HUES64 (cell line): ENCODE measurements at regions not wholly inside any gene's neighbourhood (a gene's known extent, or its start where the extent isn't known, plus 50 kb on each side); places are given as distances from the start of the nearest gene placed in this dataset.
"Not testable (repeated sequence)": the region's sequence is repeated elsewhere in the genome, so short reads cannot be mapped to it uniquely, and the experiment has no call there.

Experiments
- H3K27ac ChIP-seq: 2 replicates; pipeline ENCODE4 v1.7.0; 2013; ENCODE audit warnings: low read depth, low read length, inconsistent platforms
- H3K27me3 ChIP-seq: 2 replicates; pipeline ENCODE4 v1.6.1; 2013; ENCODE audit warnings: mild to moderate bottlenecking, low read length; ENCODE audit not compliant: insufficient read depth
- H3K36me3 ChIP-seq: 2 replicates; pipeline ENCODE4 v1.6.1; 2013; ENCODE audit warnings: mild to moderate bottlenecking, low read length; ENCODE audit not compliant: insufficient read depth
- H3K4me1 ChIP-seq: 2 replicates; pipeline ENCODE4 v1.6.1; 2013; ENCODE audit warnings: mild to moderate bottlenecking, low read length, moderate library complexity; ENCODE audit not compliant: insufficient read depth
- H3K4me3 ChIP-seq: 2 replicates; pipeline ENCODE4 v1.5.1; 2013; ENCODE audit warnings: mild to moderate bottlenecking, low read length, moderate library complexity
- H3K9ac ChIP-seq: 2 replicates; pipeline ENCODE4 v1.6.1; 2013; ENCODE audit warnings: mild to moderate bottlenecking, low read depth, low read length
- H3K9me3 ChIP-seq: 2 replicates; pipeline ENCODE4 v1.6.1; 2013; ENCODE audit warnings: low read depth, low read length; ENCODE audit not compliant: insufficient read depth
- WGBS: fragments of 150-250, 120-280 bp; methylation state at CpG from one replicate; pipeline ENCODE4 v1.1.7; 2013; ENCODE audit warnings: missing lambda C conversion rate; 5-methylcytosine and 5-hydroxymethylcytosine counted together

GRCh38 chr3:11739706-11740105 is 96.0 kb upstream of the VGLL4 start:
- WGBS: 78% methylated on average over 3 of the region's 3 CpGs
- Histone ChIP-seq H3K4me3 (no peak overlapping the region), H3K9me3 (no peaks in the 10 kb centered on the region), H3K4me1 (no peaks in the 10 kb centered on the region), H3K9ac (no peak overlapping the region), H3K36me3 (no peaks in the 10 kb centered on the region), H3K27me3 (no peaks in the 10 kb centered on the region), H3K27ac (no peak overlapping the region)

GRCh38 chr3:11739123-11739522 is 95.4 kb upstream of the VGLL4 start:
- H3K4me1 ChIP-seq: no peaks in the 10 kb centered on the region
- no peak overlapping the region for H3K9ac ChIP-seq
- 86% methylated on average over 2 of the region's 2 CpGs for WGBS
- H3K27ac ChIP-seq: no peak overlapping the region
- no peaks in the 10 kb centered on the region for H3K9me3 ChIP-seq
- no peaks in the 10 kb centered on the region for H3K27me3 ChIP-seq
- no peaks in the 10 kb centered on the region for H3K36me3 ChIP-seq
- no peak overlapping the region for H3K4me3 ChIP-seq

DNA sequence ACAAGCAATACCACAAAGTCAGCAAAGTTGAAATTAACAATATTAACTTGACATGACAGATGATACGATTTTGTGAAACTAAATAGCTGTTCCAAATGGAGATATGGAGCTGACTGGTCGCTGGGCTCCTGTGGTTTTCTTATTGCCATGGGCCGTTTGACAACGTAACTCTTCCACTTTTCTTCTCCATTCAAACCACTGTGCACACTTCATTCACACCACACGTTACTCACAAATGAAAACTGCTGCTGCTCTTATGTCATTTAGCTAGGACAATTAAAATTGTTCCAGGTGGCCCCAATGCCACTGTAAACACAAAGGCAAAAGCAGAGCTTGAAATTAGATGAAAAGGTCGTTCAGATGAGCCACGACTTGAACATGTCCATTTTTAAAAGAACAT is 94.0 kb upstream of the VGLL4 start:
- no peaks in the 10 kb centered on the region for H3K27me3 ChIP-seq
- 88% methylated on average over 7 of the region's 7 CpGs for WGBS
- no peak overlapping the region for H3K4me3 ChIP-seq
- no peaks in the 10 kb centered on the region for H3K9me3 ChIP-seq
- H3K27ac ChIP-seq: no peak overlapping the region
- H3K9ac ChIP-seq: no peak overlapping the region
- H3K4me1 ChIP-seq: no peaks in the 10 kb centered on the region
- H3K36me3 ChIP-seq: no peaks in the 10 kb centered on the region

- H3K27ac ChIP-seq: no peak overlapping the region
- H3K4me1 ChIP-seq: no peaks in the 10 kb centered on the region
- H3K27me3 ChIP-seq: no peaks in the 10 kb centered on the region
- WGBS: 89% methylated on average over 9 of the region's 9 CpGs
- H3K9me3 ChIP-seq: no peaks in the 10 kb centered on the region
- no peak overlapping the region for H3K4me3 ChIP-seq
- H3K9ac ChIP-seq: no peak overlapping the region
- H3K36me3 ChIP-seq: no peaks in the 10 kb centered on the region
Measured at GRCh38 chr3:11736136-11736833, 92.6 kb upstream of the VGLL4 start.

- Histone ChIP-seq H3K27ac (no peak overlapping the region), H3K4me1 (no peaks in the 10 kb centered on the region), H3K36me3 (no peaks in the 10 kb centered on the region), H3K9ac (no peak overlapping the region), H3K27me3 (no peaks in the 10 kb centered on the region), H3K9me3 (no peaks in the 10 kb centered on the region), H3K4me3 (no peak overlapping the region)
- WGBS: 76% methylated on average over 6 of the region's 6 CpGs
Measured at GRCh38 chr3:11735638-11736037, 91.9 kb upstream of the VGLL4 start.

DNA sequence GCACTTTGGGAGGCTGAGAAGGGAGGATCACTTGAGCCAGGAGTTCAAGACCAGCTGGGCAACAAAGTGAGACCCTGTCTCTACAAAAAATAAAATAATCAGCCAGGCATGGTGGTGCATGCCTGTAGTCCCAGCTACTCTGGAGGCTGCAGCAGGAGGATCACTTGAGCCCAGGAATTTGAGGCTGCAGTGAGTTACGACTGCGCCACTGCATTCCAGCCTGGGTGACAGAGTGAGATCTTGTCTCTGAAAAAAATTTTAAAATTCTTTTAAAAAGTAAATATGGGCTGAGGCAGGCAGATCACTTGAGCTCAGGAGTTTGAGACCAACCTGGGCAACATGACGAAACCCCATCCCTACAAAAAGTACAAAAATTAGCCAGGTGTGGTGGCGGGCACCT is 91.4 kb upstream of the VGLL4 start:
- not testable (repeated sequence) for H3K27me3 ChIP-seq, H3K4me3 ChIP-seq, H3K36me3 ChIP-seq, H3K27ac ChIP-seq, H3K4me1 ChIP-seq, H3K9ac ChIP-seq, H3K9me3 ChIP-seq
- 98% methylated on average over 4 of the region's 4 CpGs for WGBS

- H3K27me3 ChIP-seq: no peaks in the 10 kb centered on the region
- H3K36me3 ChIP-seq: no peaks in the 10 kb centered on the region
- H3K27ac ChIP-seq: no peak overlapping the region
- WGBS: 89% methylated on average over 7 of the region's 7 CpGs
- no peaks in the 10 kb centered on the region for H3K9me3 ChIP-seq
- no peaks in the 10 kb centered on the region for H3K4me1 ChIP-seq
- H3K9ac ChIP-seq: no peak overlapping the region
- H3K4me3 ChIP-seq: no peak overlapping the region
Measured at GRCh38 chr3:11733914-11734313, 90.2 kb upstream of the VGLL4 start.

DNA sequence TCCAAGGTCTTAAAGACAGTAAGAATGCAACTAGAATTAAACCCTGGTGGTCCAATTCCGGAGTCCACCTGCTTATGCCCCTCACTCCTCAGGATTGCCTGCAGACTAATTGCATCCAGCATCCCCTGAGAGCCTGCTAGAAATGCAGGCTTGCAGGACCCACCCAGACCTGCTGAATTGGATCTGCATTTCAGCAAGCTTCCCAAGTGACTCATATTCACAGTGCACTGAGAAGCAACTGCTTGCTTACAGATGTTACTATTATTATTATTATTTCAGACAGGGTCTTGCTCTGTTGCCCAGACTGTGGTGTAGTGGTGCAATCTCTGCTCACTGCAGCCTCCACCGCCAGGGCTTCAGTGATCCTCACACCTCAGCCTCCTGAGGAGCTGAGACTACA is 83.5 kb upstream of the VGLL4 start:
- H3K4me1 ChIP-seq: no peaks in the 10 kb centered on the region
- no peaks in the 10 kb centered on the region for H3K36me3 ChIP-seq
- no peak overlapping the region for H3K27ac ChIP-seq
- H3K9ac ChIP-seq: no peak overlapping the region
- H3K4me3 ChIP-seq: no peak overlapping the region
- H3K27me3 ChIP-seq: peaks cover 12% of the 10 kb centered on the region
- H3K9me3 ChIP-seq: no peaks in the 10 kb centered on the region
- 92% methylated on average over 2 of the region's 2 CpGs for WGBS

DNA sequence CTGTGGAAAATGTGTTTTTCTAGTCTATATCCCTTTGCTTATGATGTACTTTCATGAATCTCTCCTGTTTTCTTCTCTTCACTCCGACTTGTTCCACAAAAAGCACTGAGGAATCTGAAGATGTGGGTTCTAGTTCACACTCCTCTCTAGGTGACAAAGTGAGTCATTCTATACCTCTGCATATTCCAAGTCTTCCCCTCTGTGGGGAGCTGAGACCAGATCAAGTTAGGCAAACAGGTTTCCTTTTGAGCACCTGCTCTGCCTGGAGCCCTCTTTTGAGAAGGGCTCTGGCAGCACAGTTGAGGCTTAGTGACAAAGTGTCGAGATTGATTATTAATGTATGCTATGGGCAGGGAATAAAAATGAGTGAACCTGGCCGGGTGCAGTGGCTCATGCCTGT is 82.4 kb upstream of the VGLL4 start:
- no peak overlapping the region for H3K9ac ChIP-seq
- WGBS: 62% methylated on average over 3 of the region's 3 CpGs
- no peaks in the 10 kb centered on the region for H3K9me3 ChIP-seq
- no peaks in the 10 kb centered on the region for H3K36me3 ChIP-seq
- H3K4me1 ChIP-seq: 0 out of 2 replicates have a peak, but pooled peaks cover 4% of the 10 kb centered on the region
- H3K4me3 ChIP-seq: no peak overlapping the region
- peaks cover 23% of the 10 kb centered on the region for H3K27me3 ChIP-seq
- H3K27ac ChIP-seq: no peak overlapping the region

- WGBS: 100% methylated on average over 2 of the region's 2 CpGs
- not testable (repeated sequence) for H3K4me1 ChIP-seq, H3K36me3 ChIP-seq, H3K9me3 ChIP-seq, H3K9ac ChIP-seq, H3K27ac ChIP-seq, H3K4me3 ChIP-seq
- H3K27me3 ChIP-seq: peaks cover 32% of the 10 kb centered on the region
Measured at GRCh38 chr3:11725340-11725641, 81.6 kb upstream of the VGLL4 start.

- Histone ChIP-seq H3K4me3 (no peak overlapping the region), H3K4me1 (peaks cover 7% of the 10 kb centered on the region; the same call in 1 of the 2 replicates), H3K9me3 (no peaks in the 10 kb centered on the region), H3K27me3 (peaks cover 35% of the 10 kb centered on the region), H3K27ac (no peak overlapping the region), H3K9ac (no peak overlapping the region), H3K36me3 (no peaks in the 10 kb centered on the region)
- WGBS: 94% methylated on average over 8 of the region's 8 CpGs
Measured at GRCh38 chr3:11724615-11725339, 81.1 kb upstream of the VGLL4 start.

DNA sequence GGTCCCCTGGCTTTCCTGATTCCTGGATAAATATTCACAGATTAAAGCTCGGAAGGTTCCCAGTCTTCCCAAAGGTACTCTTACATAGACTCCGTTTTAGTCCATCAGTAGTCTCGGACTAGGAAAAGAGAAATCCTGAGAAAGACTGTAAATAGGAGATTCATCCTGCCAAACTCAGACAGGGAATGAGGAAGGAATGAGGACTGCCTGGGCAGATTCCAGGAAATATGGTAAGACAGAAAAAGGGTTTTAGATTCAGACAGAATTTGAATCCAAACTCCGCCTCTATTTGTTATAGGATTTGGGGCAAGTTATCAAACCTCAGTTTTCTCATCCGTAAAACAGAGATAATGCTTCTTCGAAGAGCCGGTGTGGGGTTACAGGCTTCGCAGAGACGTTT is 77.8 kb upstream of the VGLL4 start:
- peaks cover 26% of the 10 kb centered on the region for H3K4me1 ChIP-seq
- no peak overlapping the region for H3K27ac ChIP-seq
- 89% methylated on average over 9 of the region's 9 CpGs for WGBS
- H3K9me3 ChIP-seq: no peaks in the 10 kb centered on the region
- no peak overlapping the region for H3K9ac ChIP-seq
- no peak overlapping the region for H3K4me3 ChIP-seq
- no peaks in the 10 kb centered on the region for H3K36me3 ChIP-seq
- peaks cover 52% of the 10 kb centered on the region for H3K27me3 ChIP-seq
